ENCODE measurements at regions not wholly inside any gene's neighbourhood (a gene's known extent, or its start where the extent isn't known, plus 50 kb on each side); places are given as distances from the start of the nearest gene placed in this dataset.
"Not testable (repeated sequence)": the region's sequence is repeated elsewhere in the genome, so short reads cannot be mapped to it uniquely, and the experiment has no call there.

DNA sequence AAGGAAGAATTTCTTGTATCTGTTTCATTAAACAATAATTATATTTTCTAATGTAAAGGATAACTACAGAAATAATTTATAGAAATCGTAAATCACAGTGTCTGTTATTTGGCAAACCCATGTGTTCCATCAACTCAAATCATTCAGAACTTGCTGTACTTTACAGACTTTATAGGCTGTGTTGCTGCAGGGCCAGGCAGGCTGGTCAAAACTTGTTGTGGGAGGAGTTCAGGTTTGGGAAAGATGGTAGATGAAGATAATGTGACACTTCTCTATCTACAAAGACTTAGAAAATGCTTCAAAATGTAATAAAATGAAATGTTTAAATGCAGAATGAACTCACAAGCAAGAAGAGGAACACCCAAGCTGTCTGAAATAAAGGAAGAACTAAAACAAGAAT is 183.4 kb downstream of the SEMA6D start:
- DNase-seq (ENCODE audit: low spot score) (no peak), ATAC-seq (ENCODE audit: insufficient number of reproducible peaks, low FRiP score, low read depth) (no peak)
- H3K9me3 ChIP-seq, result peaks cover 6% of the 10 kb centered on the region
- H3K27ac ChIP-seq, result no peak overlapping the region
- H3K27me3 ChIP-seq (replicated peaks; ENCODE audit: insufficient read depth), result no peaks in the 10 kb centered on the region
- TF ChIP-seq, protein P1, sequence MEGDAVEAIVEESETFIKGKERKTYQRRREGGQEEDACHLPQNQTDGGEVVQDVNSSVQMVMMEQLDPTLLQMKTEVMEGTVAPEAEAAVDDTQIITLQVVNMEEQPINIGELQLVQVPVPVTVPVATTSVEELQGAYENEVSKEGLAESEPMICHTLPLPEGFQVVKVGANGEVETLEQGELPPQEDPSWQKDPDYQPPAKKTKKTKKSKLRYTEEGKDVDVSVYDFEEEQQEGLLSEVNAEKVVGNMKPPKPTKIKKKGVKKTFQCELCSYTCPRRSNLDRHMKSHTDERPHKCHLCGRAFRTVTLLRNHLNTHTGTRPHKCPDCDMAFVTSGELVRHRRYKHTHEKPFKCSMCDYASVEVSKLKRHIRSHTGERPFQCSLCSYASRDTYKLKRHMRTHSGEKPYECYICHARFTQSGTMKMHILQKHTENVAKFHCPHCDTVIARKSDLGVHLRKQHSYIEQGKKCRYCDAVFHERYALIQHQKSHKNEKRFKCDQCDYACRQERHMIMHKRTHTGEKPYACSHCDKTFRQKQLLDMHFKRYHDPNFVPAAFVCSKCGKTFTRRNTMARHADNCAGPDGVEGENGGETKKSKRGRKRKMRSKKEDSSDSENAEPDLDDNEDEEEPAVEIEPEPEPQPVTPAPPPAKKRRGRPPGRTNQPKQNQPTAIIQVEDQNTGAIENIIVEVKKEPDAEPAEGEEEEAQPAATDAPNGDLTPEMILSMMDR (IDR thresholded peaks at IDR 0.05), result no peak
- no peaks in the 10 kb centered on the region for H3K4me1 ChIP-seq (ENCODE audit: control insufficient read depth in 1 of 2, low read depth in 2 of 2)
- no peak overlapping the region for H3K4me3 ChIP-seq
- H3K36me3 ChIP-seq, result no peaks in the 10 kb centered on the region

DNA sequence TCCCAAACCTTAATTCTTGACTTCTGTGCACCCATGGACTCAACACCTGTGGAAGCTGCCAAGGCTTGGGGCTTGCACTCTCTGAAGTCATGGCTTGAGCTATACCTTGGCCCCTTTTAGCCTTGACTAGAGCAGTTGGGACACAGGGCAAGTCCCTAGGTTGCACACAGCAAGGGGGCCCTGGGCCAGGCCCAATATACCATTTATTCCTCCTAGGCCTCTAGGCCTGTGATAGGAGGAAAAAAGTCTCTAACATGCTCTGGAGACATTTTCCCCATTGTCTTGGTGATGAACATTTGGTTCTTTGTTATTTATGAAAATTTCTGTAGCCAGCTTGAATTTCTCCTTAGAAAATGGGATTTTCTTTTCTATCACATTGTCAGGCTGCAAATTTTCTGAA is 186.1 kb downstream of the SEMA6D start:
- no peaks in the 10 kb centered on the region for H3K36me3 ChIP-seq

DNA sequence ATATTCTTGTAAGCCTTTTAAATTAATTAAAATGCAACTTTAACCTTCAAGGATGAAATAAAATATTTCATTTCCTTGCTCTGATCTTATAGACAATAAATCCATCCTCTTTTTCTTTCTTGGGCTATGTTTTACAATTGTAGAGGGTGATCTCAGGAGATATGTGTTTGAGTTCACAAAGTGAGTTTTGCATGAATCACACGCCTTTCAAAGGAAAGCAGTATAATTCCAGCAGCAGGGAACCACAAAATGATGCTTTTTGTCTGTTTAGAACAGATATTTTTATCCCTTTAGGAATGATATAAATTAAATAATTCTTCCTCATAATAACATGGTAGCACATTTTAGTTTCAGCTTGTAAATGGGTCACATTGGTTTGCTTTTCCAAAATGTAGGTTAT is 191.2 kb downstream of the SEMA6D start:
- TF ChIP-seq, protein P1 (IDR thresholded peaks at IDR 0.05), result no peak
- DNase-seq (ENCODE audit: low spot score), result no peak
- Histone ChIP-seq H3K9me3 (peaks cover 1% of the 10 kb centered on the region), H3K27ac (no peak overlapping the region), H3K4me1 (ENCODE audit: control insufficient read depth in 1 of 2, low read depth in 2 of 2) (peaks cover 0 to under 1% of the 10 kb centered on the region in 2 donors), H3K27me3 (replicated peaks; ENCODE audit: insufficient read depth) (no peaks in the 10 kb centered on the region), H3K36me3 (no peaks in the 10 kb centered on the region), H3K4me3 (no peak overlapping the region)
- no peak for ATAC-seq (ENCODE audit: insufficient number of reproducible peaks, low FRiP score, low read depth)

More for the DNA sequence above, 186.1 kb downstream of the SEMA6D start:
- no peaks in the 10 kb centered on the region for H3K4me1 ChIP-seq (ENCODE audit: control insufficient read depth in 1 of 2, low read depth in 2 of 2)
- no peak overlapping the region for H3K27ac ChIP-seq
- ATAC-seq (ENCODE audit: insufficient number of reproducible peaks, low FRiP score, low read depth) (no peak), DNase-seq (ENCODE audit: low spot score) (no peak)
- no peaks in the 10 kb centered on the region for H3K27me3 ChIP-seq (replicated peaks; ENCODE audit: insufficient read depth)
- no peak overlapping the region for H3K4me3 ChIP-seq
- H3K9me3 ChIP-seq, result peaks cover 6% of the 10 kb centered on the region
- TF ChIP-seq, protein P1 (IDR thresholded peaks at IDR 0.05), result no peak

DNA sequence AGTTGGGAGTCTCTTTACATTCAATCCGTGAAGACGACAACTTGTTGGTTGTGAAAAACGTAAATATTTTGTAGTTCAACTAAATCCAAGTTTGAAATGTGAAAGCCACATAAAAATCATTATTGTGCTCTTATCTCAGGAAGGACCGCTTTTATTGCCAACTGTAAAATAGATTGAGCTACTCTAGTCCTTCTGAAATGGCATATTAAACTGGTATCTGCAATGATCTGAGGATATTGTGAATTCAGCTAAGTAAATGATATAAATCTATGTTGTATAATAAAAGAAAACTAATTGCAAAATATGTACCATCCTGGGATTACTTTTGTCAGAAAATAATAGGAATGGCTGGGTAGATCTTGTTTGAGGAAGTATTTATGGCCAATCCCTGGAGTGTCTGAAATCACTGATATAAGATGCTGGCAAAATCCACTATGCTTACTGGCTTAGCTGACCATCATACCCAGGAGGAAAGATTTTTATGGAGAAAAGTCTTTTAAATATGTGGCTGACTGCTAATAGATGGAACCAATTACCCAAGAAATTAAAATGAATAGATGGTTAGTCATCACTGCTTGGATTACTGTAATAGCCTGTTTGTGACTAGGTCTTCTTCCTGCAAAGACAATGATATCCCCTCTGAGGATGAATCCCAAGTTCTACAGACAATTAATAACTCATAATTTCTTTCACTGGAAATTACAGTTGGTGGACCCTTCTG is 191.8 kb downstream of the SEMA6D start:
- no peaks in the 10 kb centered on the region for H3K9me3 ChIP-seq
- no peak for ATAC-seq (ENCODE audit: insufficient number of reproducible peaks, low FRiP score, low read depth)

DNA sequence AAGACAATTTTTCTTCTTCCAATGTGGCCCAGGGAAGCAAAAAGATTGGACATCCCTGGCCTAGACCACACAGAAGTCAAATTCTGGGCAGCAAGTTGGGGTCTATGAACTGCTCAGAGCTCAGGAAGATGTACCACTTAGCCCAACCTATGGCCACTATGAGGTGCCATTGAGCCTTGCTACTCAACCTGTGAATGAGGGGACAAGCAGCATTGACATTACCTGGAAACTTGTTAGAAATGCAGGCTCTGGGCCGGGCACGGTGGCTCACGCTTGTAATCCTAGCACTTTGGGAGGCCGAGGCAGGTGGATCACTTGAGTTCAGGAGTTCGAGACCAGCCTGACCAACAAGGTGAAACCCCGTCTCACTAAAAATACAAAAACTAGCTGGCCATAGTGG is 195.6 kb downstream of the SEMA6D start:
- not testable (repeated sequence) for ATAC-seq (ENCODE audit: insufficient number of reproducible peaks, low FRiP score, low read depth); H3K27me3 ChIP-seq (replicated peaks; ENCODE audit: insufficient read depth); DNase-seq (ENCODE audit: low spot score); H3K4me1 ChIP-seq (ENCODE audit: control insufficient read depth in 1 of 2, low read depth in 2 of 2); H3K36me3 ChIP-seq; H3K27ac ChIP-seq; H3K4me3 ChIP-seq; H3K9me3 ChIP-seq

More for the DNA sequence above, 191.8 kb downstream of the SEMA6D start:
- H3K27me3 ChIP-seq (replicated peaks; ENCODE audit: insufficient read depth), result no peaks in the 10 kb centered on the region
- H3K4me1 ChIP-seq (ENCODE audit: control insufficient read depth in 1 of 2, low read depth in 2 of 2), result peaks cover 0 to 3% of the 10 kb centered on the region in 2 donors
- no peaks in the 10 kb centered on the region for H3K36me3 ChIP-seq
- TF ChIP-seq, protein P1 (IDR thresholded peaks at IDR 0.05), result no peak
- no peak overlapping the region for H3K27ac ChIP-seq
- no peak for DNase-seq (ENCODE audit: low spot score)
- no peak overlapping the region for H3K4me3 ChIP-seq

DNA sequence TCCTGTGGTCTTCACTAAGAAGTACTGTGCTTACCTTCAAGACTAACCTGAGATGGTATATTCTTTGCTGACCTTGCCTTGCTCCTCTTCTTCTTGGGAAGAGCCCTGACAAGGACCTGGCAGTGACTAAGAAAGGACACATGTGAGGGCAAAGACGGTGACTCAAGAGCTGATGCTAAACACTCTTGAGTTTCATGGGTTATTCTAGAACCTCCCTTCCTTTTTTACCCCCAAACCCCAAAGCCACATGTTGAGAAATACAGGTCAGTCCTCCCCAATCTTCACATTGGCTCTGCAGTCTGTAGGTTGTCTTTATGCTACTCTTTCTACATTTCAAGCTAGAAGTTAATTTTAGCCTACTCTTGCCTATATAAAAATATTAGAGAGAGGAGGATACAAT is 200.6 kb downstream of the SEMA6D start:
- TF ChIP-seq, protein P1 (IDR thresholded peaks at IDR 0.05), result no peak
- no peak overlapping the region for H3K4me3 ChIP-seq
- no peak for ATAC-seq (ENCODE audit: insufficient number of reproducible peaks, low FRiP score, low read depth)

More for the DNA sequence above, 200.6 kb downstream of the SEMA6D start:
- DNase-seq (ENCODE audit: low spot score), result no peak
- no peaks in the 10 kb centered on the region for H3K27me3 ChIP-seq (replicated peaks; ENCODE audit: insufficient read depth)
- H3K27ac ChIP-seq, result no peak overlapping the region
- H3K4me1 ChIP-seq (ENCODE audit: control insufficient read depth in 1 of 2, low read depth in 2 of 2), result peaks cover 0 to 3% of the 10 kb centered on the region in 2 donors
- no peaks in the 10 kb centered on the region for H3K9me3 ChIP-seq
- H3K36me3 ChIP-seq, result no peaks in the 10 kb centered on the region

Data from thoracic aorta (tissue), 2 donors.